MCF 10A (cell line): ENCODE measurements at regions not wholly inside any gene's neighbourhood (a gene's known extent, or its start where the extent isn't known, plus 50 kb on each side); places are given as distances from the start of the nearest gene placed in this dataset.

ENCODE experiments used
- BruUV-seq: library from RNA; stranded (reverse); fragments of 400-500 nt; replicated peaks from 2 replicates; lab custom pipeline; 2021; lab: Mats Ljungman, UMichigan
- CTCF ChIA-PET: fragments of 300-600 bp; sonication (Branson Sonifier 250); formaldehyde crosslinking; extraction: SDS; loops from one replicate; lab custom pipeline; 2021; ENCODE audit warnings: antibody characterized with exemption, inconsistent platforms; lab: Yijun Ruan, JAX
- POLR2A ChIA-PET: fragments of 300-600, 350-650 bp; sonication (Branson Sonifier 250); formaldehyde crosslinking; extraction: SDS; loops from one replicate; lab custom pipeline; 2020; ENCODE audit warnings: antibody characterized with exemption, inconsistent platforms; lab: Yijun Ruan, JAX
- DNase-seq: peaks from one replicate; pipeline ENCODE4 v3.0.0-alpha.2; 2018; ENCODE audit not compliant: unreplicated experiment
- H3K27ac Mint-ChIP-seq: one replicate; pipeline ENCODE4 v1.8.0; 2022; ENCODE audit warnings: mild to moderate bottlenecking, low read depth, mixed read lengths; ENCODE audit not compliant: unreplicated experiment
- H3K27me3 Mint-ChIP-seq: one replicate; pipeline ENCODE4 v1.8.0; 2022; ENCODE audit warnings: mixed read lengths; ENCODE audit not compliant: insufficient read depth, unreplicated experiment
- H3K36me3 Mint-ChIP-seq: one replicate; pipeline ENCODE4 v1.8.0; 2022; ENCODE audit warnings: mild to moderate bottlenecking, moderate library complexity, mixed read lengths; ENCODE audit not compliant: insufficient read depth, unreplicated experiment
- H3K4me1 Mint-ChIP-seq: one replicate; pipeline ENCODE4 v1.8.0; 2022; ENCODE audit warnings: mixed read lengths; ENCODE audit not compliant: insufficient read depth, unreplicated experiment
- H3K4me3 Mint-ChIP-seq: one replicate; pipeline ENCODE4 v1.8.0; 2022; ENCODE audit warnings: mild to moderate bottlenecking, moderate library complexity, mixed read lengths; ENCODE audit not compliant: unreplicated experiment
- H3K9me3 Mint-ChIP-seq: one replicate; pipeline ENCODE4 v1.8.0; 2022; ENCODE audit warnings: mixed read lengths; ENCODE audit not compliant: unreplicated experiment
- CTCF ChIP-seq: fragments of 200-600 bp; IDR thresholded peaks from one replicate; pipeline ENCODE4 v1.8.0; 2022; ENCODE audit warnings: antibody characterized with exemption, mild to moderate bottlenecking; ENCODE audit not compliant: unreplicated experiment
- intact Hi-C: fragments of 100-400 bp; cut with micrococcal nuclease; formaldehyde crosslinking; loops from 2 replicates; pipeline ENCODE4 v1.14.1; 2022

DNA sequence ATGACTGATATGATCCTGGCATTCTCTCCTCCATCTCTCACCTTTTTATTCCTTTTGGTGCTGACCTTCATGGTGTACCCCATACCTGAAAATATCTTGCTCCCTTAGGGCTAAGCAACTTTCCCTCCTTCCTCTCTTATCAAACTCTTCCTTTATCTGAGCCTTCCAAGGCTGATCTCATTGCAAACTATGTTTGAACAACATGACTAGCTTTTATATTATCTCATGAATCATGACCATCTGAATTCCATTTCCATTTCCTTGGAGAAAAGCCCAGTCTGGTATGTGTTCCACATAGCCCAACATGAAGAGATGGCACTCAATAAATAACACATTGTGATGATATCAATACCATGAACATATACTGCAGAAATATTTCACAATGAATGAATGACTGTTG, 111.6 kb downstream of the TSPAN8 start:
- DNase-seq, result peak; percentile 14
- H3K9me3 Mint-ChIP-seq, result no peaks in the 10 kb centered on the region
- intact Hi-C loops, result no loop called here
- peak overlapping the region; percentile 21 for H3K27ac Mint-ChIP-seq
- H3K27me3 Mint-ChIP-seq, result no peaks in the 10 kb centered on the region
- CTCF ChIA-PET, result interaction anchor here (0.6 to 1.0 kb wide), 2 partner anchors 325 to 671 kb away, joined by 3 read pairs; no protein-coding TSS in a partner anchor
- peak overlapping the region; percentile 9 for H3K4me3 Mint-ChIP-seq
- BruUV-seq, result no TSS peak
- H3K4me1 Mint-ChIP-seq, result peaks cover 11% of the 10 kb centered on the region
- no peak for TF ChIP-seq CTCF
- no peaks in the 10 kb centered on the region for H3K36me3 Mint-ChIP-seq
- POLR2A ChIA-PET, result interaction anchor here (0.6 to 0.9 kb wide), 2 partner anchors 80 to 523 kb away, joined by 3 read pairs; no protein-coding TSS in a partner anchor

DNA sequence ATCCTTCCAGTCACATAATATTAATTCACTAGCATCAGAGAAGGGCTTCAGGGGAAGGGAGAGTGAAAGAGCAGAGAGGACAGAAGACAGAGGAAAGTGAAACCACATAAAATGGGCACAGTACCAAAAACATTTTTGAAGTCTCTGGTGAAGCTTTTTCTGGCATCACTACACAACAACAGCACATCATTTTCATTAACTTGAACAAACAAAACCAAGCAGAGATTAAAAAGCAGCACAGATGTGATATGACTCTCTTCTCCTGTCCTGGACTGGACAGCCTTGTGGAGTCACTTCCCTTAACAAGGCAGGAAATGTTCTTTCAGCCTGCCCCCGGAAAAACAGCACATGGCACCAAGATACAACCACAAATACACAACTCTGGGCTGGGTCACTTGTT, 112.0 kb downstream of the TSPAN8 start:
- Mint-ChIP-seq H3K27me3 (no peaks in the 10 kb centered on the region), H3K9me3 (no peaks in the 10 kb centered on the region), H3K36me3 (no peaks in the 10 kb centered on the region), H3K4me1 (peaks cover 11% of the 10 kb centered on the region), H3K27ac (peak overlapping the region; percentile 21), H3K4me3 (peak overlapping the region; percentile 9)
- ChIA-PET CTCF (no interaction called here), POLR2A (interaction anchor here (0.6 to 0.9 kb wide), 2 partner anchors 80 to 523 kb away, joined by 3 read pairs; no protein-coding TSS in a partner anchor)
- no TSS peak for BruUV-seq
- intact Hi-C loops, result no loop called here
- DNase-seq, result peak; percentile 47
- no peak for TF ChIP-seq CTCF

- POLR2A ChIA-PET, result no interaction called here
- intact Hi-C loops, result no loop called here
- H3K4me3 Mint-ChIP-seq, result no peak overlapping the region
- no peaks in the 10 kb centered on the region for H3K27me3 Mint-ChIP-seq
- H3K27ac Mint-ChIP-seq, result no peak overlapping the region
- DNase-seq, result no peak
- BruUV-seq, result no TSS peak
- CTCF ChIA-PET, result no interaction called here
- peaks cover 11% of the 10 kb centered on the region for H3K4me1 Mint-ChIP-seq
- no peak for TF ChIP-seq CTCF
- no peaks in the 10 kb centered on the region for H3K36me3 Mint-ChIP-seq
- H3K9me3 Mint-ChIP-seq, result no peaks in the 10 kb centered on the region
These were observed 116.3 kb downstream of the TSPAN8 start for GRCh38 chr12:71041476-71041875.

- BruUV-seq, result no TSS peak
- Mint-ChIP-seq H3K36me3 (no peaks in the 10 kb centered on the region), H3K9me3 (no peaks in the 10 kb centered on the region), H3K27me3 (no peaks in the 10 kb centered on the region), H3K4me3 (no peak overlapping the region), H3K27ac (no peak overlapping the region), H3K4me1 (no peaks in the 10 kb centered on the region)
- ChIA-PET CTCF (no interaction called here), POLR2A (no interaction called here)
- no peak for DNase-seq
- intact Hi-C loops, result no loop called here
- TF ChIP-seq CTCF, result no peak
These were observed 118.4 kb upstream of the PTPRR start for GRCh38 chr12:71038960-71039359.
